HG03064 (cell line): ENCODE measurements at regions not wholly inside any gene's neighbourhood (a gene's known extent, or its start where the extent isn't known, plus 50 kb on each side); places are given as distances from the start of the nearest gene placed in this dataset.

Experiments
- ATAC-seq: cut with Tn5 transposase; IDR thresholded peaks from one replicate; pipeline ENCODE4 v1.9.1; 2021; ENCODE audit warnings: low read depth; ENCODE audit not compliant: unreplicated experiment

- no peak for ATAC-seq
These were observed 1083.5 kb upstream of the ADGRL3 start for GRCh38 chr4:60116592-60116991.

DNA sequence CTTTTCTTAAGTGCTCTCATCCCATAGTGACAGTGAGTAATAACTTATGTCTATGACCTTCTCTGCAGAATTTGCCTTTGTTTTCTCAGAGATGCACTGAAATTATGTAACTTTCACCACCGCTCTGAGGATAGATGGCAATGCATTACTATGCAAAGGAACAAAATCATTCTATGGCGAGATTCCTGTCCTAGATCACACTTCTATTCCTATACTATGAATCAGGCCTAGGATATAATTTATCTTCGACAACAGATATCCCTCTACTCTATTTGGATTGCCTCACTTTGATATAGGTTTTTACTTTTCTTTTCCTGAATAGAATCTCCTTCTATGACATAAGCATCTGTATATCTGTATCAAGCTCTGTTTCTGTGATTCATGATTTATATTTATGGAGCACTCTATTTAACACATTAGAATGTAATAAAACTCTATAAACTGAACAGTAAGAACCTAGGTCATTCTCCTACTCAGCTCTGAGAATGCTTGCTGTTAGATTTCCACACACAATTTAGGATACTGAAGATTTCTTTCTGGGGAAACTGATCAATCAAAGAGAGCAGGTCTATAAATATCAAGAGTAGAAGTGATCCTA lies 1082.3 kb upstream of the ADGRL3 start:
- no peak for ATAC-seq

GRCh38 chr4:60122820-60123219 lies 1077.3 kb upstream of the ADGRL3 start:
- ATAC-seq = no peak

DNA sequence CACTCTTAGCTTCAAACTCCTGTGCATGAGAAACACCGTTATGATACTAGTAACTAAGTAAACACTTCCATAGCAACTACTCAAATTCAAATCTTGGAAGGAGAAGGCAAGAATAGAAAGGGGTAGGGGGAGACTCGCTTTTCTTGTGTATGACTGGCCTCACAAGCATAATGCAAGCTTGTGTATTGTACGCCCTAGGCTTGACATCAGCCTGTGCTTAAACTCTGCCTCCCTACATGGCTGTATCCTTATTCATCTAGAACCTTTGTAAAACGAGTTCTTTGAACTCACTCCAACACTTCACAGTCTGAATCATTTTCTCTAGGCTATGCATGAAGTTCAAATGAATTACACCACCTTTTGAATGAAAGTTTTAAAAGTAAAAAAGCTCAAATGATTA lies 1071.2 kb upstream of the ADGRL3 start:
- ATAC-seq = no peak

- no peak for ATAC-seq
These were observed 1070.4 kb upstream of the ADGRL3 start for GRCh38 chr4:60129740-60130139.

GRCh38 chr4:60133375-60133774 lies 1066.8 kb upstream of the ADGRL3 start:
- no peak for ATAC-seq

- ATAC-seq = no peak
These were observed 1066.0 kb upstream of the ADGRL3 start for GRCh38 chr4:60134099-60134498.

GRCh38 chr4:60155088-60155487 lies 1045.0 kb upstream of the ADGRL3 start:
- ATAC-seq = no peak

GRCh38 chr4:60173103-60173502 lies 1027.0 kb upstream of the ADGRL3 start:
- ATAC-seq = no peak

DNA sequence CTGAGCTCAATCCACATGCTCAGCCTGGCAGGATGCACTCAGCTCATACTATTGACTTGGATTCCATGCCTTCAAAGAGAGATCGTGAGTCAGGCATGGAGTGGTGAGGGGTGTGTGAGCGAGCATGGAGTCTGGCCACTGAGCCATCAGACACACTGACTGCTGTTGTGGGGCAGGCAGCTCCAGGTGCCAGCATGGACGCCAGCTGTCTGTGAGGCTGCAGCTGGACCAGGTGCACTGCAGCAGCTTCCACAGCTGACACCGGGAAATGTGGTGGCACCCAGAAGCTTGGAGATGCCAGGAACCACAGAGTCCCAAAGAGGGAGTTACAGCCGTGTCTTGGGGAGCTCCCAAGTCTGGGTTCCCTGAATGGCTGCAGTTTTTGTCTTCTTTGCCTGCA lies 1026.4 kb upstream of the ADGRL3 start:
- ATAC-seq = no peak

GRCh38 chr4:60175241-60175640 lies 1024.9 kb upstream of the ADGRL3 start:
- no peak for ATAC-seq

DNA sequence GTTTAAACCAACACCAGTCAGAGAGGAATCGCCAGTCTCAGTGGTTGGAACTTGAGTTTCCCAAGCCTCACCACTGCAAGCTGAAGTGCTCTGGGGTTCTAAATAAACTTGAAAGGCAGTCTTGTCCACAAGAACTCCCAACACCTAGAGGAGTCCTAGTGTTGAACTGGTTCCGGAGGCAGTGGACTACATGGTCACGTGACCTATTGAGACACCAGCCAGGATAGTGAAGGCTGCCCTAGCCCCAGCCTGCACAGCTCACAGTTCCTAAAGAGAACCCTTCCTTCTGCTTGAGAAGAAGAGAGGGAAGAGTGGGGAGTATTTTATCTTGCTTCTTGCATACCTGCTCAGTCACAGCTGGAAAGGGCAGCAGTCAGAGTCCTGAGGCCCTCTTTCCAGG lies 1012.7 kb upstream of the ADGRL3 start:
- no peak for ATAC-seq

- ATAC-seq = no peak
These were observed 1010.8 kb upstream of the ADGRL3 start for GRCh38 chr4:60189286-60189685.

DNA sequence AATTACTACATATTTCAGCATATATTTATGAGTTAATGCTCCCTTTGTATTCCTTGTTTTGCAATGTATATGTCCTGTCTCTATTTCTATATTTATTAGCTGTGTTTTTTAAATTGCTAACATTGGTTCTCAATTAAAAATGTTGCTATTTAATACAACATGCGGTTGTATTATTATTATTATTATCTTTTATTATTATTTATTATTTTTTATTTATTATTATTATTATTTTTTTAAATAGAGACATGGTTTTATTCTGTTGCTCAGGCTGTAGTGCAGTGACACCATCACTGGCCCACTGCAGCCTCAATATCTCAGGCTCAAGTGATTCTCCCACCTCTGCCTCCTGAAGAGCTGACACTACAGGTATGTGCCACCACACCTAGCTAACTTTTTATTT lies 1005.9 kb upstream of the ADGRL3 start:
- ATAC-seq = no peak

DNA sequence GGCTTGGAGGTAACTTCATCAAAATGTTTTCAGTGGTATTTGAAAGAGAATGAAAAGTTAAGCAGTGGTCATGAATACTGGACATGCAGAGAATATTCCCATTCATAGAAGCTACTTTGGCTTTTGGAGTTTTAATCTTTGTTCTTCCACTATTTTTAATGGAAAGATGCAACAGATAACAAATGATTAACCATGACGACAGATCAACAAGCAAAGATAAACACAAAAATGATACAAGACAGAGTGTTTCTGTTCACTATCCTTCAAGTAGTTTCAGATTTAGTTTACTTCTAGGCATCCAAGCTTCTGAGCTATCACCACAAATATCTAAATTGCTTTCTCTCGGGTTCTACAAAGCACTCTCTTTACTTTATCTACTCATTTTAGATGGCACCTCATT lies 1004.9 kb upstream of the ADGRL3 start:
- no peak for ATAC-seq

- peak; percentile 78 for ATAC-seq
These were observed 999.0 kb upstream of the ADGRL3 start for GRCh38 chr4:60201052-60201673.

- no peak for ATAC-seq
These were observed 990.5 kb upstream of the ADGRL3 start for GRCh38 chr4:60209588-60209987.

- ATAC-seq = no peak
These were observed 984.2 kb upstream of the ADGRL3 start for GRCh38 chr4:60215906-60216305.

- ATAC-seq = no peak
These were observed 983.4 kb upstream of the ADGRL3 start for GRCh38 chr4:60216752-60217151.

GRCh38 chr4:60221866-60222265 lies 978.3 kb upstream of the ADGRL3 start:
- no peak for ATAC-seq

GRCh38 chr4:60223208-60223923 lies 976.8 kb upstream of the ADGRL3 start:
- ATAC-seq = no peak

- ATAC-seq = no peak
These were observed 958.3 kb upstream of the ADGRL3 start for GRCh38 chr4:60241866-60242265.
